Eye (tissue), 1 donor: ENCODE measurements at regions not wholly inside any gene's neighbourhood (a gene's known extent, or its start where the extent isn't known, plus 50 kb on each side); places are given as distances from the start of the nearest gene placed in this dataset.
A peak's percentile ranks its signal among the peaks of the same experiment; 100 is the strongest.
"Not testable (repeated sequence)": the region's sequence is repeated elsewhere in the genome, so short reads cannot be mapped to it uniquely, and the experiment has no call there.

ENCODE experiments used
- DNase-seq: peaks from one replicate; pipeline ENCODE4 v3.0.0-alpha.2; 2015

GRCh38 chr1:203926025-203926540 lies 64.7 kb downstream of the SNRPE start:
- no peak for DNase-seq

DNA sequence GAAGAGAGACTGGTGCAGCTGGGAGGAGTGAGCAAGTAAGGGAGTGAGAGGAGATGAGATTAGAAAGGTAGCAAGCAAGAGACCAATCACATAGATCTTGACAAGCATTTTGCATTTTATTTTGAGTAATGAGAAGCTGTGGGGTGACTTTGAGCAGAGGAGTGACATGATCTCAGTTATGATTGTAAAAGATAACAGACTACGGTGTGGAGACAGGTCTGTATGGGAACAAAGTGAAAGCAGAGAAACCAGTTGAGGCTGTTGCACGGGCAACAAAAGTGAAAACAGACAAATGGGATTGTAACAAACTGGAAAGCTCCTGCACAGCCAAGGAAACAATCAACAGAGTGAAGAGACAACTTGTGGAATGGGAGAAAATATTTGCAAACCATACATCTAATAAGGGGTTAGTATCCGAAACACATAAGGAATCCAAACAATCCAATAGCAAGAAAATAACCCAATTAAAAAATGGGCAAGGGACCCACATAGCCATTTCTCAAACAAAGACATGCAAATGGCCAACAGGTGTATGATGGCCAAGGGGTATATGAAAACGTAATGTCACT lies 68.4 kb downstream of the SNRPE start:
- DNase-seq = no peak

DNA sequence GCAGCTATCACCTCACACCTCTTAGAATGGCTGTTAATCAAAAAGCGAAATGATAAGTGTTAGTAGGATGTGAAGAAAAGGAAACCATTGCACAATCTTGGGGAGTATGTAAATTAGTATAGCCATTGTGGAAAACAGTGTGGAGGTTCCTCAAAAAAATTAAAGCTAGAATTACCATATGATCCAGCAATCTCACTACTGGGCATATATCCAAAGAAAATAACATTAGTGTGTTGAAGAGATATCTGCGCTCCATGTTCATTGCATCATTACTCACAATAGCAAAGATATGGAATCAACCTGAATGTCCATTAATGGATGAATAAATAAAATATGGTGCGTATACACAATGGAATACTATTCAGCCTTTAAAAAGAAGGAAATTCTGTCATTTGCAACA lies 68.9 kb downstream of the SNRPE start:
- DNase-seq = no peak

DNA sequence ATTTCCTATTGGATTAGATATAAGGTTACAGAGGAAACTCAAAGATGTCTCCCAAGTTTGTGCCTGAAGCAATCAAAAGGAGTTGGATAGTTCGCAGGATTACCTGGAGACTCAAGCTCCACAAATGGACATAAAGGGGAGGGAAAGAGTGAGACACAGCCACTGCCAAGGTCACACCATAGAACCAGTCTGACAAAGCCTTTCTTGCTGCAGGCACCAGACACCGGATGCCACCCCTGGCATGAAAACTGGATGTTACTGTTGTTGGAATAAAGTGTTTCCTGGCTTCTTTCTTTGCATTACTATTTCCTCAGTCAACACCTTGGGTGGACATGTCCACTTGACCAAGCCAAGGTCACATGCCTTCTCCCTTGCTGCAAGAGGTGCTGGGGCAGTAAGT lies 70.6 kb downstream of the SNRPE start:
- DNase-seq = no peak

- DNase-seq = no peak
Observed at GRCh38 chr1:203932556-203932955, 71.2 kb downstream of the SNRPE start.

- DNase-seq = no peak
Observed at GRCh38 chr1:203934027-203934426, 72.6 kb downstream of the SNRPE start.

- no peak for DNase-seq
Observed at GRCh38 chr1:203934651-203935050, 73.3 kb downstream of the SNRPE start.

DNA sequence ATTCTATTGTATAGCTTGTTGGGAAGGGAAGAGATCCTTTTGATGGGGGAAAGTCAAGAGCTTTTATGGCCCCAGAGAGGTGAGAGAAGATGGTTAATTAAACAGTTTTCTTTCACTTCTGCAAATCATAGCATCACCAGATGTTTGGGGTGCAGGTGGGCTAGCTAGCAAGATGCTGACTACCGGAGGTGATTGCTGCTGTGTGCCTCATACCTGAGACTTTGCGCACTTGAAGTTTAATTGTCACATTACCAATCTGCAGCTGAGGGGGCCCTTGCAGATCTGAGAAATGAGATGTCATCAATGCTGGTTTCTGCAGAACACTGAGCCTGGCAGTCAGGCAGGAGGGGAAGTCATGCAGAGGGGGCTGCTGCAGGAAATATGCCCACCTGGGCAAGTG lies 73.9 kb downstream of the SNRPE start:
- no peak for DNase-seq

DNA sequence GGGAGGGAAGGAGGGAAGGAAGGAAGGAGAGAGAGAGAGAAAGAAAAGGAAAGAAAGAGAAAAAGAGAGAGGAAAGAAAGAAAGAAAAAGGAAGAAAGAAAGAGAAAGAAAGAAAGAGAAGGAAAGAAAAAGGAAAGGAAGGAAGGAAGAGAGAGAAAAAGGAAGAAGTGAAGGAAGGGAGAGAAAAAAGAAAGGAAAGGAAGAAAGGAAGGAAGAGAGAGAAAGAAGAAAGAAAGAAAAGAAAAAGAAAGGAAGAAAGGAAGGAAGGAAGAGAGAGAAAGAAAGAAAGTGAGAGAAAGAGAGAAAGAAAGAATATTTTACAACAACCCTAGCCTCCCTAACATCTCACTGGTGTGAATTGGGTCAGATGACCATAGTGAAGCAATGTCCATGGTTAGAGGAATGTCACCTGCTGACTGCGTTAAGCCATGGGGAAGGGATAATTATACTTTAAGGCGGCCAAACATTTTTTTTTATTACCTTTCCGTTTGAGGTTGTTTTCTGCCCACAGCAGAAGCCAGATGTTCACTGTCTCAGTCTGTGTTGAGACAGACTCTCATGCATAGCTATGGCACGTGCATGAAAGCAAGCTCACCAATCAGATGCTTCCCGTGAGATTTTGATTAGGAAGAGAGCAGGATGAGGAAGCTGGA lies 76.4 kb downstream of the SNRPE start:
- no peak for DNase-seq

DNA sequence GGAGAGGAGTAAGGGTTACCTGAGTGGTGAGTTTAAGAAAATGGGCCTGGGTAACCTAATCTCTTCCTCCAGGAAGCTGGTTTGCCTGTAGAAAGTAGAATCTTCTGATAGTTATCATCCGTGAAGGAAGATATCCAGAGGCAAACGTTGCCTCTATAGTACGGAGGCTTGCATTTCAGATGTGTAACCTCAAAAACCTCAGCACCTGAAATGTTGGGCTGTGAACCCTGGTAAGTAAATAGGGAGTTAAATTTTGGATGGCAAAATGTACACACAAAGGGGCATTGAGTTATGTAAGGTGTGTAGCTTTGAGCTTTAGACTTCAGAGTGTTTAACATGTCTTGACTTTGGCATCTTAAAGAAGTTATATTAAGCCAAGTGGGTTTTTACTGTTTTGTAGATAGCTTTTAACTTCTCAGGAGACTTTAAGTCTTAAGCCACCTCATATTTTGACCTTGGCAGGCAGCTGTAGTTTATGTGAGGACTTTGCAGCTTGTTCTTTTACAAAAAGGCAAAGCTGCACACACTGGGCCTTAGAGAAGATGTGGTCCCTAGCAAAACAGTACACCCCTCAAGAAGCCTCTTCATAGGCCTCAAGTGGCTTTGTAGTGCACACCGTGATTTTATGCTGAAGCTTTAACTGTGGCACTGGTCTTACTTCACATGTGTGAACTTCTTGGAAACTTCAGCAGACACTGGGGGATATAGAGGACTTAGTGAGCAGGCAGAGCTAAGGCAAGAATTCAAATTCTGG lies 83.4 kb downstream of the SNRPE start:
- no peak for DNase-seq

GRCh38 chr1:203954293-203954692 lies 92.9 kb downstream of the SNRPE start:
- DNase-seq = no peak

DNA sequence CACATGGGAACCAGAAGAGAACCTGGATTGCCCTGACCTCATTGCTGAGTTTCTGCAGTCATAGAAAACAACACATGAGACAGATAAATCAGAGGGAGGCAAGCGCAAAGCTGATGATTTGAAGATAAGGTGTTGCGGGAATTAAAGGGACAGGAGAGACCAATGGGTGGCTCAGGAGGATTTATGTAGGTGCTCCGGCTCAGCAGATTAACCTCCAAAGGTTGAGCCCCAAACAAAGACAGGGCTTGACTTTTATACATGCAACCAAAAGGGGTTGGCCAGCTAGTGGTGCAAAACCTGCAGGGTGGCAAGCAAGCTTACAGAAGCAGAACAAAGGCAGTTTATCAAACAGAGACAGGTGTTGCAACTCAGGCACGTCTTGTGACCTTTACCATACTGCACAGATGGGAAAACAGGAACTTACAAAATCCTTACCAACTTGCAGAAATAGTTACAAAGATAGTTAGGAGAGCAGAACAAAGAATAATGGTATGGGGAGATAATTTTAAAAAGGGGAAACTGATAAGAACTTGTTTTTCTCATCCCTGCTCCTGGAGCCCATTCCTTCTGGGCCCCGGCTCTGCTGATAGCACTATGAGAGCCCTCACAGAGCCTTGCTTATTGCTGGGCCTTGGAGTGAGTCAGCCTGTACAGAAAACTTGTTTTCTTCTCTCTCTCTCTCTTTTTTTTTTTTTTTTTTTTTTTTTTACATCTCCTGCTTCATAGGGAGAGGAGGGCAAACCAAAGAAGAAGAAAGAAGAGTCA lies 93.6 kb downstream of the SNRPE start:
- no peak for DNase-seq

DNA sequence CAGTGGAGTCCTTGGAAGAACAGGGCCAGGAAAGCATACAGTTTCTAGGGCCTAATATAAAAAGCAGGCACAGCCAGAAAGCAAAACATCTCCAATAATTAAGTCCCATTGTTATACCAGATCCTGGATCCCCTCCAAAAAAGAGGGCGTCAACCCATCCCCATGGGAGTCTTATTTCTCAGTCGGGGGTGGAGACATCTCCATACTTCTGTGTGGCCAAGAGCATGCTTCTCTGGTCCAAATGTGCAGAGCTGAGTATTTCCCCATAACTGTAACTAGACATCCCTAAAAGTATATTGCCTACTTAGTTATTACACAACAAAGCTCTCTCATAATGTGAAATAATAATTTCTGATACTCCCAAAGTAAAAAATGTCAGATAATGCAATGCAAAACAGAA lies 104.2 kb upstream of the SOX13 start:
- DNase-seq = no peak

DNA sequence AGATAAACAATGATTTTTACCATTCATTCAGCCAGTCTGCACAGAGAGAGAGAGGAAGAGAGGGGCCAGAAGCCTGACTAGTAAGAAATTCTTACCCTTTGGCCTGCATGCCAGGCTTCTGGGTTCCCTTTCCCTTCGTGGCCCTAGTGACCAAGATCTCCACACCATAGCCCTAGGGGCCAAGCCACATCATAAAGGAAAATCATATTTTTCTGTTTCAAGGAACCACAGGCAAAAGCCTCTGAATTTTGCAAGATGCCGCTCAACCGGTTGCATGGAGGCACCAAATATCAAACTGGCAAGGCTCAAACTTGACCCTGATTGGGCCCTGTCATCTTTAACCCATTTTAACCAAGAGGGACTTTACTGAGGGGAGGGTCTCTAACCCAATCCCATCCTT lies 103.1 kb upstream of the SOX13 start:
- no peak for DNase-seq

DNA sequence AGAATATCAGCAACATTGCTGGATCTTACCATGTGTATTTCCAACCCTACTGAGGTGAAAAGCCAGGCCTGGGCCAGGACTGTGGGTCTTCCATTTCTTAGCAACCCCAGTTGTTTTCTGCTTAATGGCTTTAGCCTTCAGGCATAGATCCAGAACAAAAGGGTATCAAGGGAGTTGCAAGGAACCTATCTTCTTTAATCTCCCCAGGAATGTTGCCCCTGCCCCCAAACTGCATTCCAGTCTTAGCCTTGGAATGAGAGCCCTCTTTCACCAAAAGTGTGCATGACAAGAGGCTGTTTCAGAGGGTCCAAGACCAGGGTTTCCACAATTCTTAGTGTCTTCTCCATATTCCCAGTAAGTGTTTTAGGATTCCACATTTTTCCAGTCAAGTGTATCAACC lies 87.9 kb upstream of the SOX13 start:
- DNase-seq = peak; percentile 16

GRCh38 chr1:203985676-203986075 lies 87.2 kb upstream of the SOX13 start:
- DNase-seq = no peak

DNA sequence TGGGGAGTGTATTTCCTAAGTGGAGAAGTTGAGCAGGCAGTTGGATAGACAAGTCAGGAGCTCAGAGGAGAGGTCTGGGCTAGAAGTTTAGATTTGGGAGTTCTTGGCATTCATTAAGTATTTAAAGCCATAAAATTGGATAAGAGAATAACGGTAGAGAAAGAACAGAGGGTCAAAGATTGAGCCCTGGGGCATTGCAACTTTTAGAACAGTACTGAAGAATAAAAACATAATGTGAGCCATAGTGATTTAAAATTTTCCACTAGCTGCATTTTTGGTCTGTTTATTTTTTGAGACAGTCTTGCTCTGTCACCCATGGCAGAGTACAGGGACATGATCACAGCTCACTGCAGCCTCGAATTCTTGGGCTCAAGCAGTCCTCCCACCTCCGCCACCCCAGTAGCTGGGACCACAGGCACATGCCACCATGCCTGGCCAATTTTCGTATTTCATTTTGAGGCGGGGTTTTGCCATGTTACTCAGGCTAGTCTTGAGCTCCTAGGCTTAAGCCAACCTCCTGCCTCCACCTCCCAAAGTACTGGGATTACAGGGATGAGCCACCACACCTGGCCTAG lies 85.9 kb upstream of the SOX13 start:
- no peak for DNase-seq

GRCh38 chr1:203990118-203990517 lies 82.8 kb upstream of the SOX13 start:
- no peak for DNase-seq

DNA sequence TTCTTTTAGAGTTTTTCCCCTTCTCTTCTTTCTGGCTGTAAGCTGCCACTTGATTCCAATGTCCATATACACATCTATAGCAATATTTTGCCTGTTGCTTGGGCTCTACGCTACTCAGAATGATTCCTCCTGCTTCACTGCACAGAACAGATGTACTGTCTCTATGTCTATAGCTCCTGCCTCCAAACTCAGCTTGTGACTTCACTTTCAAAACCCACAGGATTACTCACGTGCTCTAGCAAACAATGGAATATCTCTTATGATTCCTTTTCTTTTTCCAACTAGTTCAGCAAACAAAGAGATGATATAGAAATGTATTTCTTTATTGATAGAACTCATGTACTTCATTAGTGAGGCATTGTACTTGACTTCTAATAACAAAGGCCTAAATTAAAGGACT lies 80.5 kb upstream of the SOX13 start:
- DNase-seq = no peak

- DNase-seq = no peak
Observed at GRCh38 chr1:203993256-203993655, 79.7 kb upstream of the SOX13 start.

GRCh38 chr1:203995228-203995627 lies 77.7 kb upstream of the SOX13 start:
- DNase-seq = no peak

GRCh38 chr1:203996126-203996525 lies 76.8 kb upstream of the SOX13 start:
- DNase-seq = peak; percentile 56

DNA sequence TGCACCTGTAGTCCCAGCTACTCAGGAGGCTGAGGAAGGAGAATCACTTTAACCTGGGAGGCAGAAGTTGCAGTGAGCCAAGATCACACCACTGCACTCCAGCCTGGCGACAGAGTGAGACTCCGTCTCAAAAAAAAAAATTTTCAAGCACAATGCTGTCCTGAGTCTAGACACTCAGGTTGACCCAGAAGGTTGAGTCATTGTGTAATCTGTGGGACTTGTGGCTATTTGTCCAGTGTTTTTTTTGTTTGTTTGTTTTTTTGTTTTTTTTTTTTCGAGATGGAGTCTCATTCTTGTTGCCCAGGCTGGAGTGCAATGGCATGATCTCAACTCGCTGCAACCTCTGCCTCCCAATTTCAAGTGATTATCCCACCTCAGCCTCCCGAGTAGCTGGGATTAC lies 74.3 kb upstream of the SOX13 start:
- not testable (repeated sequence) for DNase-seq
